ENCODE measurements at regions not wholly inside any gene's neighbourhood (a gene's known extent, or its start where the extent isn't known, plus 50 kb on each side); places are given as distances from the start of the nearest gene placed in this dataset.

- H3K4me3 ChIP-seq (ENCODE audit: low read depth, low read length), result no peak overlapping the region
- no peaks in the 10 kb centered on the region for H3K36me3 ChIP-seq (ENCODE audit: control insufficient read depth, insufficient read depth, low read length)
- no peaks in the 10 kb centered on the region for H3K27me3 ChIP-seq (ENCODE audit: control insufficient read depth, insufficient read depth, low read length)
- no peak for TF ChIP-seq CTCF (IDR thresholded peaks at IDR 0.05; ENCODE audit: insufficient read depth, low read length, poor library complexity, severe bottlenecking)
- no peak for DNase-seq (ENCODE audit: low read depth)
Observed at GRCh38 chr11:96474263-96474662, 84.5 kb downstream of the JRKL start.

- no peak for DNase-seq (ENCODE audit: low read depth)
- no peak overlapping the region for H3K4me3 ChIP-seq (ENCODE audit: low read depth, low read length)
- H3K36me3 ChIP-seq (ENCODE audit: control insufficient read depth, insufficient read depth, low read length), result no peaks in the 10 kb centered on the region
- no peak for TF ChIP-seq CTCF (IDR thresholded peaks at IDR 0.05; ENCODE audit: insufficient read depth, low read length, poor library complexity, severe bottlenecking)
- no peaks in the 10 kb centered on the region for H3K27me3 ChIP-seq (ENCODE audit: control insufficient read depth, insufficient read depth, low read length)
Observed at GRCh38 chr11:96481204-96481603, 91.4 kb downstream of the JRKL start.

- H3K36me3 ChIP-seq (ENCODE audit: control insufficient read depth, insufficient read depth, low read length), result no peaks in the 10 kb centered on the region
- DNase-seq (ENCODE audit: low read depth), result no peak
- H3K4me3 ChIP-seq (ENCODE audit: low read depth, low read length), result no peak overlapping the region
- no peaks in the 10 kb centered on the region for H3K27me3 ChIP-seq (ENCODE audit: control insufficient read depth, insufficient read depth, low read length)
- no peak for TF ChIP-seq CTCF (IDR thresholded peaks at IDR 0.05; ENCODE audit: insufficient read depth, low read length, poor library complexity, severe bottlenecking)
Observed at GRCh38 chr11:96481771-96482170, 92.0 kb downstream of the JRKL start.

- TF ChIP-seq CTCF (IDR thresholded peaks at IDR 0.05; ENCODE audit: insufficient read depth, low read length, poor library complexity, severe bottlenecking), result no peak
- Histone ChIP-seq H3K36me3 (ENCODE audit: control insufficient read depth, insufficient read depth, low read length) (no peaks in the 10 kb centered on the region), H3K4me3 (ENCODE audit: low read depth, low read length) (no peak overlapping the region), H3K27me3 (ENCODE audit: control insufficient read depth, insufficient read depth, low read length) (no peaks in the 10 kb centered on the region)
- DNase-seq (ENCODE audit: low read depth), result no peak
Observed at GRCh38 chr11:96482193-96482592, 92.4 kb downstream of the JRKL start.

- Histone ChIP-seq H3K36me3 (ENCODE audit: control insufficient read depth, insufficient read depth, low read length) (no peaks in the 10 kb centered on the region), H3K27me3 (ENCODE audit: control insufficient read depth, insufficient read depth, low read length) (no peaks in the 10 kb centered on the region), H3K4me3 (ENCODE audit: low read depth, low read length) (no peak overlapping the region)
- TF ChIP-seq CTCF (IDR thresholded peaks at IDR 0.05; ENCODE audit: insufficient read depth, low read length, poor library complexity, severe bottlenecking), result no peak
- no peak for DNase-seq (ENCODE audit: low read depth)
Observed at GRCh38 chr11:96483374-96483955, 93.7 kb downstream of the JRKL start.

GRCh38 chr11:96484361-96484760 lies 94.5 kb downstream of the JRKL start:
- Histone ChIP-seq H3K27me3 (ENCODE audit: control insufficient read depth, insufficient read depth, low read length) (no peaks in the 10 kb centered on the region), H3K36me3 (ENCODE audit: control insufficient read depth, insufficient read depth, low read length) (no peaks in the 10 kb centered on the region), H3K4me3 (ENCODE audit: low read depth, low read length) (no peak overlapping the region)
- DNase-seq (ENCODE audit: low read depth), result no peak
- TF ChIP-seq CTCF (IDR thresholded peaks at IDR 0.05; ENCODE audit: insufficient read depth, low read length, poor library complexity, severe bottlenecking), result no peak
